SK-N-SH treated with all-trans-retinoic acid at 6 μM for 48 hours (cell line): ENCODE measurements at regions not wholly inside any gene's neighbourhood (a gene's known extent, or its start where the extent isn't known, plus 50 kb on each side); places are given as distances from the start of the nearest gene placed in this dataset.

Experiments used
- ATAC-seq: fragments of 200-7000 bp; cut with Tn5 transposase; 3 replicates; pipeline ENCODE4 v1.9.1; 2020; ENCODE audit warnings: mild to moderate bottlenecking, moderate library complexity
- BACH2 ChIP-seq: fragments of 250-450 bp; sonication (Bioruptor Pico); IDR thresholded peaks from 2 replicates; pipeline ENCODE4 v1.9.0; 2021; ENCODE audit warnings: mild to moderate bottlenecking, borderline replicate concordance
- CREB5 ChIP-seq: fragments of 250-450 bp; sonication (Bioruptor Pico); IDR thresholded peaks from 2 replicates; pipeline ENCODE4 v1.5.1; 2020; ENCODE audit warnings: low read depth, mild to moderate bottlenecking, moderate library complexity
- ESRRG ChIP-seq: fragments of 250-450 bp; sonication (Bioruptor Pico); IDR thresholded peaks from 2 replicates; pipeline ENCODE4 v1.6.1; 2021; ENCODE audit warnings: mild to moderate bottlenecking
- GLIS3 ChIP-seq: fragments of 250-450 bp; sonication (Bioruptor Pico); IDR thresholded peaks from 2 replicates; pipeline ENCODE4 v1.5.0; 2020; ENCODE audit warnings: mild to moderate bottlenecking, moderate library complexity
- ISL1 ChIP-seq: fragments of 250-450 bp; sonication (Bioruptor Pico); IDR thresholded peaks from 2 replicates; pipeline ENCODE4 v2.1.2; 2022; ENCODE audit warnings: mild to moderate bottlenecking, moderate library complexity
- OSR1 ChIP-seq: fragments of 250-450 bp; sonication (Bioruptor Pico); IDR thresholded peaks from 2 replicates; pipeline ENCODE4 v1.8.0; 2022; ENCODE audit warnings: moderate library complexity, mild to moderate bottlenecking, inconsistent platforms
- PATZ1 ChIP-seq: fragments of 250-450 bp; sonication (Bioruptor Pico); IDR thresholded peaks from 2 replicates; pipeline ENCODE4 v1.8.0; 2020; ENCODE audit warnings: mild to moderate bottlenecking, moderate library complexity, borderline replicate concordance
- SNAI2 ChIP-seq: fragments of 250-450 bp; sonication (Bioruptor Pico); IDR thresholded peaks from 2 replicates; pipeline ENCODE4 v1.5.0; 2020; ENCODE audit warnings: mild to moderate bottlenecking, moderate library complexity
- TCF4 ChIP-seq: fragments of 250-450 bp; sonication (Bioruptor Pico); IDR thresholded peaks from 2 replicates; pipeline ENCODE4 v1.8.0; 2021; ENCODE audit warnings: mild to moderate bottlenecking, moderate library complexity, borderline replicate concordance
- TOX ChIP-seq: fragments of 250-450 bp; sonication (Bioruptor Pico); IDR thresholded peaks from 2 replicates; pipeline ENCODE4 v1.8.0; 2021; ENCODE audit warnings: mild to moderate bottlenecking, moderate library complexity, borderline replicate concordance
- TSHZ2 ChIP-seq: fragments of 250-450 bp; sonication (Bioruptor Pico); IDR thresholded peaks from 2 replicates; pipeline ENCODE4 v1.5.0; 2020; ENCODE audit warnings: mild to moderate bottlenecking, moderate library complexity
- ZFP3 ChIP-seq: fragments of 250-450 bp; sonication (Bioruptor Pico); IDR thresholded peaks from 2 replicates; pipeline ENCODE4 v1.5.0; 2020; ENCODE audit warnings: mild to moderate bottlenecking, moderate library complexity
- ZFP30 ChIP-seq: fragments of 450-650 bp; formaldehyde crosslinking; IDR thresholded peaks from 2 replicates; pipeline ENCODE4 v1.5.0; 2022; ENCODE audit warnings: mild to moderate bottlenecking, moderate library complexity
- ZNF565 ChIP-seq: fragments of 450-650 bp; formaldehyde crosslinking; conservative IDR thresholded peaks from 2 replicates; pipeline ENCODE4 v1.5.0; 2020; ENCODE audit warnings: low read depth, mild to moderate bottlenecking, moderate library complexity
- ZNF70 ChIP-seq: fragments of 450-650 bp; formaldehyde crosslinking; IDR thresholded peaks from 2 replicates; pipeline ENCODE4 v1.5.0; 2020; ENCODE audit warnings: mild to moderate bottlenecking, moderate library complexity
- TF ChIP-seq, protein P1 (sequence below): fragments of 250-450 bp; sonication (Bioruptor Pico); IDR thresholded peaks from 2 replicates; pipeline ENCODE4 v1.5.1; 2021; ENCODE audit warnings: mild to moderate bottlenecking, moderate library complexity

- TF ChIP-seq BACH2 (CRISPR knock-in tag) (no peak), TCF4 (CRISPR knock-in tag) (no peak), TSHZ2 (no peak), ZFP3 (CRISPR knock-in tag) (no peak), ZFP30 (CRISPR knock-in tag) (no peak), ESRRG (CRISPR knock-in tag) (no peak), PATZ1 (no peak), CREB5 (CRISPR knock-in tag) (no peak), ZNF565 (no peak), SNAI2 (CRISPR knock-in tag) (no peak), TOX (no peak)
- TF ChIP-seq, protein P1, sequence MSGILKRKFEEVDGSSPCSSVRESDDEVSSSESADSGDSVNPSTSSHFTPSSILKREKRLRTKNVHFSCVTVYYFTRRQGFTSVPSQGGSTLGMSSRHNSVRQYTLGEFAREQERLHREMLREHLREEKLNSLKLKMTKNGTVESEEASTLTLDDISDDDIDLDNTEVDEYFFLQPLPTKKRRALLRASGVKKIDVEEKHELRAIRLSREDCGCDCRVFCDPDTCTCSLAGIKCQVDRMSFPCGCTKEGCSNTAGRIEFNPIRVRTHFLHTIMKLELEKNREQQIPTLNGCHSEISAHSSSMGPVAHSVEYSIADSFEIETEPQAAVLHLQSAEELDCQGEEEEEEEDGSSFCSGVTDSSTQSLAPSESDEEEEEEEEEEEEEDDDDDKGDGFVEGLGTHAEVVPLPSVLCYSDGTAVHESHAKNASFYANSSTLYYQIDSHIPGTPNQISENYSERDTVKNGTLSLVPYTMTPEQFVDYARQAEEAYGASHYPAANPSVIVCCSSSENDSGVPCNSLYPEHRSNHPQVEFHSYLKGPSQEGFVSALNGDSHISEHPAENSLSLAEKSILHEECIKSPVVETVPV (CRISPR knock-in tag): no peak
Measured at GRCh38 chr1:14440166-14440565, 158.3 kb upstream of the KAZN start.

GRCh38 chr1:14440731-14441130 lies 157.8 kb upstream of the KAZN start:
- ATAC-seq: no peak
- no peak for TF ChIP-seq ZNF70 (CRISPR knock-in tag)
- no peak for TF ChIP-seq ISL1 (CRISPR knock-in tag)
- TF ChIP-seq GLIS3 (CRISPR knock-in tag): no peak
- TF ChIP-seq PATZ1: no peak
- TF ChIP-seq, protein P1 (CRISPR knock-in tag): no peak
- no peak for TF ChIP-seq ESRRG (CRISPR knock-in tag)
- TF ChIP-seq TSHZ2: no peak
- no peak for TF ChIP-seq OSR1 (CRISPR knock-in tag)

More at GRCh38 chr1:14440166-14440565, 158.3 kb upstream of the KAZN start:
- ATAC-seq: no peak
